ENCODE measurements at regions not wholly inside any gene's neighbourhood (a gene's known extent, or its start where the extent isn't known, plus 50 kb on each side); places are given as distances from the start of the nearest gene placed in this dataset.

GRCh38 chr11:81365496-81365895 is 1368.2 kb downstream of the FAM181B start:
- TF ChIP-seq, protein P1, sequence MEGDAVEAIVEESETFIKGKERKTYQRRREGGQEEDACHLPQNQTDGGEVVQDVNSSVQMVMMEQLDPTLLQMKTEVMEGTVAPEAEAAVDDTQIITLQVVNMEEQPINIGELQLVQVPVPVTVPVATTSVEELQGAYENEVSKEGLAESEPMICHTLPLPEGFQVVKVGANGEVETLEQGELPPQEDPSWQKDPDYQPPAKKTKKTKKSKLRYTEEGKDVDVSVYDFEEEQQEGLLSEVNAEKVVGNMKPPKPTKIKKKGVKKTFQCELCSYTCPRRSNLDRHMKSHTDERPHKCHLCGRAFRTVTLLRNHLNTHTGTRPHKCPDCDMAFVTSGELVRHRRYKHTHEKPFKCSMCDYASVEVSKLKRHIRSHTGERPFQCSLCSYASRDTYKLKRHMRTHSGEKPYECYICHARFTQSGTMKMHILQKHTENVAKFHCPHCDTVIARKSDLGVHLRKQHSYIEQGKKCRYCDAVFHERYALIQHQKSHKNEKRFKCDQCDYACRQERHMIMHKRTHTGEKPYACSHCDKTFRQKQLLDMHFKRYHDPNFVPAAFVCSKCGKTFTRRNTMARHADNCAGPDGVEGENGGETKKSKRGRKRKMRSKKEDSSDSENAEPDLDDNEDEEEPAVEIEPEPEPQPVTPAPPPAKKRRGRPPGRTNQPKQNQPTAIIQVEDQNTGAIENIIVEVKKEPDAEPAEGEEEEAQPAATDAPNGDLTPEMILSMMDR (conservative IDR thresholded peaks at IDR 0.05; ENCODE audit: low read depth, low read length): no peak
- TF ChIP-seq EZH2phosphoT487 (IDR thresholded peaks at IDR 0.05; ENCODE audit: borderline replicate concordance, low read length): no peak
- TF ChIP-seq EZH2 (IDR thresholded peaks at IDR 0.05; ENCODE audit: low read length, unreplicated experiment): no peak
- Histone ChIP-seq H3K4me2 (ENCODE audit: low read length) (no peak overlapping the region), H3K36me3 (ENCODE audit: low read depth, low read length) (no peaks in the 10 kb centered on the region), H3K27ac (ENCODE audit: low read length) (no peak overlapping the region), H3K9ac (ENCODE audit: low read length) (no peak overlapping the region), H2AFZ (ENCODE audit: low read length) (no peak overlapping the region), H3K9me2 (replicated peaks; ENCODE audit: low read length) (no peaks in the 10 kb centered on the region), H3K4me1 (ENCODE audit: insufficient read depth, low read length) (no peaks in the 10 kb centered on the region), H4K20me1 (ENCODE audit: low read length) (no peaks in the 10 kb centered on the region), H3K9me3 (ENCODE audit: low read length) (peaks cover 5% of the 10 kb centered on the region; the same call in 1 of the 2 replicates), H3F3A (ENCODE audit: low read length, unreplicated experiment) (no peaks in the 10 kb centered on the region), H3K79me2 (ENCODE audit: low read length) (no peaks in the 10 kb centered on the region), H3K4me3 (ENCODE audit: low read length) (no peak overlapping the region), H3K27me3 (ENCODE audit: low read length) (no peaks in the 10 kb centered on the region)
- ATAC-seq: no peak
- intact Hi-C loops (cut with micrococcal nuclease): no loop called here
- CTCF ChIA-PET: no interaction called here
- no TSS peak for BruUV-seq (replicated peaks)
- POLR2A ChIA-PET (ENCODE audit: unreplicated experiment): no interaction called here
- DNase-seq: no peak

DNA sequence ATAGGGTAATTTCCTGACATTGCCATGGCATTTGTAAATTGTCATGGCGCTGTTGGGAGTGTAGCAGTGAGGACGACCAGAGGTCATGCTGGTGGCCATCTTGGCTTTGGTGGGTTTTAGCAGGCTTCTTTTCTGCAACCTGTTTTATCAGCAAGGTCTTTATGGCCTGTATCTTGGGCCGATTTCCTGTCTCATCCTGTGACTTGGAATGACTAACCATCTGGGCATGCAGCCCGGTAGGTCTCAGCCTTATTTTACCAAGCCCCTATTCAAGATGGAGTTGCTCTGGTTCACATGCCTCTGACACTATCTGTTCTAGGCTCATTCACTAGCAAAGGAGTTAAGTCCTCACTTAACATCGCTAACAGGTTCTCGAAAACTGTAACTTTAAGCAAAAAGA is 1374.2 kb downstream of the FAM181B start:
- ATAC-seq: no peak
- POLR2A ChIA-PET (ENCODE audit: unreplicated experiment): no interaction called here
- intact Hi-C loops (cut with micrococcal nuclease): no loop called here

DNA sequence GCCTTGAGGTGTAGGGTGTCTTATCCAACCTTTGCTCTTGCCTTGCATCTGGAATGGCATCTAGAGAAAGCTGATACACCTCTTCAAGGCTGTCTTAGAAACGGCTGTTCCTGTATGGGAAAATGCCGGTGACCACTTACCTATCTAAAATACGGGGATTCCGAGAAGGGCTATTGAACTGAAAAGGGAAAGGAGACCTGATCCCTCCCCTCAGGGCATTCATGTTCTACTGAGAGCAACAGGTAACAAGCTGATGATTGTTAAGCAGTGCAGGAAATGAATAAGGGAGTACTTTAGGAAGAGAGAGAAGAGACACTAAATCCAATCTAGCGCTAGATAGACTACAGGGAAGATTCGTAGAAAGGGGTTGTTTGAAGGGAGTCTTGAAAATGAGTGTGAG is 1388.1 kb downstream of the FAM181B start:
- Histone ChIP-seq H4K20me1 (ENCODE audit: low read length) (no peaks in the 10 kb centered on the region), H3K36me3 (ENCODE audit: low read depth, low read length) (no peaks in the 10 kb centered on the region), H3K27ac (ENCODE audit: low read length) (no peak overlapping the region), H3F3A (ENCODE audit: low read length, unreplicated experiment) (no peaks in the 10 kb centered on the region), H3K79me2 (ENCODE audit: low read length) (no peaks in the 10 kb centered on the region), H3K9me3 (ENCODE audit: low read length) (0 out of 2 replicates have a peak, but pooled peaks cover 16% of the 10 kb centered on the region), H3K9me2 (replicated peaks; ENCODE audit: low read length) (no peaks in the 10 kb centered on the region), H2AFZ (ENCODE audit: low read length) (no peak overlapping the region), H3K9ac (ENCODE audit: low read length) (no peak overlapping the region), H3K27me3 (ENCODE audit: low read length) (no peaks in the 10 kb centered on the region), H3K4me2 (ENCODE audit: low read length) (no peak overlapping the region), H3K4me1 (ENCODE audit: insufficient read depth, low read length) (no peaks in the 10 kb centered on the region), H3K4me3 (ENCODE audit: low read length) (no peak overlapping the region)
- no peak for DNase-seq
- ATAC-seq: no peak
- no peak for TF ChIP-seq EZH2phosphoT487 (IDR thresholded peaks at IDR 0.05; ENCODE audit: borderline replicate concordance, low read length)
- TF ChIP-seq, protein P1 (conservative IDR thresholded peaks at IDR 0.05; ENCODE audit: low read depth, low read length): no peak
- BruUV-seq (replicated peaks): no TSS peak
- intact Hi-C loops (cut with micrococcal nuclease): no loop called here
- POLR2A ChIA-PET (ENCODE audit: unreplicated experiment): no interaction called here
- CTCF ChIA-PET: no interaction called here

More for the DNA sequence above, 1374.2 kb downstream of the FAM181B start:
- CTCF ChIA-PET: no interaction called here
- no peak overlapping the region for H3K4me2 ChIP-seq (ENCODE audit: low read length)
- BruUV-seq (replicated peaks): no TSS peak
- H3K27me3 ChIP-seq (ENCODE audit: low read length): no peaks in the 10 kb centered on the region
- TF ChIP-seq EZH2phosphoT487 (IDR thresholded peaks at IDR 0.05; ENCODE audit: borderline replicate concordance, low read length): no peak
- H3K27ac ChIP-seq (ENCODE audit: low read length): no peak overlapping the region
- no peaks in the 10 kb centered on the region for H3K9me2 ChIP-seq (replicated peaks; ENCODE audit: low read length)
- no peaks in the 10 kb centered on the region for H3F3A ChIP-seq (ENCODE audit: low read length, unreplicated experiment)
- no peak overlapping the region for H3K9ac ChIP-seq (ENCODE audit: low read length)
- no peaks in the 10 kb centered on the region for H3K79me2 ChIP-seq (ENCODE audit: low read length)
- peaks cover 8% of the 10 kb centered on the region; the same call in 1 of the 2 replicates for H3K9me3 ChIP-seq (ENCODE audit: low read length)
- peak; percentile 13 for DNase-seq
- H4K20me1 ChIP-seq (ENCODE audit: low read length): no peaks in the 10 kb centered on the region
- no peaks in the 10 kb centered on the region for H3K36me3 ChIP-seq (ENCODE audit: low read depth, low read length)
- H3K4me3 ChIP-seq (ENCODE audit: low read length): no peak overlapping the region
- H2AFZ ChIP-seq (ENCODE audit: low read length): no peak overlapping the region
- H3K4me1 ChIP-seq (ENCODE audit: insufficient read depth, low read length): no peaks in the 10 kb centered on the region

Measured in PC-3 (cell line).